B cell (primary cell): ENCODE measurements at regions not wholly inside any gene's neighbourhood (a gene's known extent, or its start where the extent isn't known, plus 50 kb on each side); places are given as distances from the start of the nearest gene placed in this dataset.

Source experiments
- ATAC-seq: fragments of 200-7000 bp; cut with Tn5 transposase; one replicate; pipeline ENCODE4 v1.10.0; 2021; ENCODE audit warnings: low read depth, mild to moderate bottlenecking, moderate number of reproducible peaks, moderate library complexity
- CTCF ChIA-PET: fragments of 350-600 bp; sonication (Branson Sonifier 250); formaldehyde crosslinking; loops from one replicate; lab custom pipeline; 2021; ENCODE audit warnings: antibody characterized with exemption, inconsistent platforms; lab: Charles Lee
- POLR2A ChIA-PET: fragments of 350-600 bp; sonication (Branson Sonifier 250); formaldehyde crosslinking; loops from one replicate; lab custom pipeline; 2021; ENCODE audit warnings: antibody characterized with exemption; lab: Charles Lee
- DNase-seq: peaks from one replicate; pipeline ENCODE4 v3.0.0; 2013
- H2AFZ ChIP-seq: 2 replicates; pipeline ENCODE4 v1.6.1; 2012; ENCODE audit warnings: mild to moderate bottlenecking, low read depth, low read length; ENCODE audit not compliant: insufficient read depth, poor library complexity, severe bottlenecking
- H3K27ac ChIP-seq, 2 donors: 1 replicate in 1 of 2; 2 replicates in 1 of 2; pipeline ENCODE4 v1.5.1; 2012 to 2013; ENCODE audit warnings: low read length in 2 of 2, mild to moderate bottlenecking in 2 of 2, moderate library complexity in 1 of 2
- H3K27me3 ChIP-seq, 4 experiments: fragments of 200-600 bp in 1 of 4; sonication (generic) in 1 of 4; replicated peaks in 1 of 4; 1 replicate in 2 of 4; 2 replicates in 2 of 4; pipeline versions ENCODE4 v1.6.1 to v1.7.0; 2013 to 2016; ENCODE audit warnings: low read length in 3 of 4, mild to moderate bottlenecking in 2 of 4, mixed read lengths in 1 of 4, moderate library complexity in 1 of 4; ENCODE audit not compliant: insufficient read depth in 4 of 4, control insufficient read depth in 3 of 4; ENCODE audit errors: control extremely low read depth in 1 of 4
- H3K36me3 ChIP-seq, 2 experiments: replicated peaks in 1 of 2; 1 replicate in 1 of 2; 2 replicates in 1 of 2; pipeline versions ENCODE4 v1.6.1 to v1.7.1; 2013; ENCODE audit warnings: low read length in 1 of 2; ENCODE audit not compliant: insufficient read depth in 2 of 2, control insufficient read depth in 1 of 2; ENCODE audit errors: control extremely low read depth in 1 of 2, extremely low read depth in 1 of 2
- H3K4me1 ChIP-seq, 2 donors: fragments of 200-600 bp in 1 of 2; sonication (generic) in 1 of 2; 1 replicate in 1 of 2; 2 replicates in 1 of 2; pipeline versions ENCODE4 v1.5.1 to v1.6.1; 2013 to 2017; ENCODE audit warnings: low read length in 2 of 2; ENCODE audit not compliant: control insufficient read depth in 2 of 2, insufficient read depth in 2 of 2
- H3K4me2 ChIP-seq: replicated peaks from 2 replicates; pipeline ENCODE3; 2012; ENCODE audit warnings: mild to moderate bottlenecking, low read depth, low read length; ENCODE audit not compliant: poor library complexity, severe bottlenecking
- H3K4me3 ChIP-seq, 5 experiments: fragments of 200-600 bp in 1 of 5; sonication (generic) in 1 of 5; 1 replicate in 3 of 5; 2 replicates in 2 of 5; pipeline versions ENCODE4 v1.5.1 to v1.7.0; 2011 to 2016; ENCODE audit warnings: low read length in 4 of 5, mild to moderate bottlenecking in 4 of 5, low read depth in 2 of 5, control low read depth in 1 of 5, moderate library complexity in 1 of 5; ENCODE audit not compliant: insufficient read depth in 1 of 5; ENCODE audit errors: control extremely low read depth in 1 of 5, extremely low read depth in 1 of 5
- H3K79me2 ChIP-seq: fragments of 200-600 bp; sonication (generic); one replicate; pipeline ENCODE4 v1.6.0; 2016; ENCODE audit warnings: low read length; ENCODE audit not compliant: control insufficient read depth, insufficient read depth
- H3K9ac ChIP-seq: fragments of 200-600 bp; sonication (generic); 2 replicates; pipeline ENCODE4 v1.6.1; 2017; ENCODE audit warnings: mild to moderate bottlenecking, low read length, moderate library complexity
- H3K9me3 ChIP-seq, 3 donors: one replicate each; pipeline versions ENCODE4 v1.6.1 to v1.7.1; 2013; ENCODE audit warnings: low read length in 2 of 3; ENCODE audit not compliant: control insufficient read depth in 2 of 3, insufficient read depth in 1 of 3; ENCODE audit errors: control extremely low read depth in 1 of 3
- H4K20me1 ChIP-seq: 2 replicates; pipeline ENCODE4 v1.6.0; 2012; ENCODE audit warnings: mild to moderate bottlenecking, low read length; ENCODE audit not compliant: insufficient read depth, control insufficient read depth, poor library complexity, severe bottlenecking
- H3K27ac Mint-ChIP-seq: one replicate; pipeline ENCODE4 v1.8.0; 2021; ENCODE audit warnings: mixed read lengths
- H3K27me3 Mint-ChIP-seq: one replicate; pipeline ENCODE4 v1.8.0; 2021; ENCODE audit warnings: mixed read lengths
- H3K4me1 Mint-ChIP-seq: one replicate; pipeline ENCODE4 v1.8.0; 2021; ENCODE audit warnings: mixed read lengths
- H3K4me3 Mint-ChIP-seq: one replicate; pipeline ENCODE4 v1.8.0; 2021; ENCODE audit warnings: mixed read lengths
- H3K9me3 Mint-ChIP-seq: one replicate; pipeline ENCODE4 v1.8.0; 2022; ENCODE audit warnings: mixed read lengths; ENCODE audit not compliant: insufficient read depth
- EZH2 ChIP-seq: IDR thresholded peaks from 2 replicates; pipeline ENCODE4 v1.6.1; 2012; ENCODE audit warnings: borderline replicate concordance, low read depth, mild to moderate bottlenecking, moderate library complexity, low read length; ENCODE audit not compliant: insufficient read depth, poor library complexity, severe bottlenecking
- WGBS: methylation state at CpG from one replicate; pipeline ENCODE4 v1.1.5; 2013; ENCODE audit warnings: missing lambda C conversion rate; ENCODE audit not compliant: insufficient coverage; 5-methylcytosine and 5-hydroxymethylcytosine counted together
- intact Hi-C: fragments of 100-400 bp; cut with micrococcal nuclease; formaldehyde crosslinking; loops from one replicate; pipeline ENCODE4 v1.10.0; 2022
- TF ChIP-seq, protein P1 (sequence below): fragments of 200-600 bp; IDR thresholded peaks from one replicate; pipeline ENCODE4 v1.8.0; 2022; ENCODE audit warnings: antibody characterized with exemption, mild to moderate bottlenecking

DNA sequence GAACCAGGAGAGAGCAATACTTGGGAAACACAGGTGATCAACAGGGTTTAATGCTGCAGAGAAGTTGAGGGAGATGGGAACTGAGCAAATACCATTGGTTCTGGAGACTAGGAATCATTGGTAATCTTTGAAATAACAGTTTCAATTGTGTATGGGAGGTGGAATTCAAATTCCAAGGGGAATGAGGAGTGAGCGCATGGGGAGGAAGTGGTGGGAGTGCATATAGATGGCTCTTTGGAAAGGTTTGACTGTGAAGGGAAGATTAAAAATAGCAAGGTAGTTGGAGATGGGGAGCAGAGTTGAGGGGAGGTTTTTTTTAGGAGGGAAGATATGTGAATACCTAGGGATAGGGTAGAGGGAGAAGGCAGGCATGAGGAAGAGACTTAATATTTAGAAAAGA is 51.1 kb upstream of the ROPN1 start:
- Histone ChIP-seq H3K79me2 (no peaks in the 10 kb centered on the region), H3K4me3 (no peak overlapping the region), H3K27me3 (peaks cover 0 to 31% (median 8%) of the 10 kb centered on the region in 4 experiments), H3K27ac (no peak overlapping the region), H4K20me1 (no peaks in the 10 kb centered on the region), H2AFZ (no peak overlapping the region), H3K9ac (no peak overlapping the region), H3K4me1 (no peaks in the 10 kb centered on the region), H3K4me2 (no peak overlapping the region), H3K9me3 (no peaks in the 10 kb centered on the region), H3K36me3 (no peaks in the 10 kb centered on the region)
- peaks cover 12% of the 10 kb centered on the region for H3K27me3 Mint-ChIP-seq
- POLR2A ChIA-PET = no interaction called here
- H3K9me3 Mint-ChIP-seq = no peaks in the 10 kb centered on the region
- no peaks in the 10 kb centered on the region for H3K4me1 Mint-ChIP-seq
- no peak for TF ChIP-seq EZH2
- TF ChIP-seq, protein P1, sequence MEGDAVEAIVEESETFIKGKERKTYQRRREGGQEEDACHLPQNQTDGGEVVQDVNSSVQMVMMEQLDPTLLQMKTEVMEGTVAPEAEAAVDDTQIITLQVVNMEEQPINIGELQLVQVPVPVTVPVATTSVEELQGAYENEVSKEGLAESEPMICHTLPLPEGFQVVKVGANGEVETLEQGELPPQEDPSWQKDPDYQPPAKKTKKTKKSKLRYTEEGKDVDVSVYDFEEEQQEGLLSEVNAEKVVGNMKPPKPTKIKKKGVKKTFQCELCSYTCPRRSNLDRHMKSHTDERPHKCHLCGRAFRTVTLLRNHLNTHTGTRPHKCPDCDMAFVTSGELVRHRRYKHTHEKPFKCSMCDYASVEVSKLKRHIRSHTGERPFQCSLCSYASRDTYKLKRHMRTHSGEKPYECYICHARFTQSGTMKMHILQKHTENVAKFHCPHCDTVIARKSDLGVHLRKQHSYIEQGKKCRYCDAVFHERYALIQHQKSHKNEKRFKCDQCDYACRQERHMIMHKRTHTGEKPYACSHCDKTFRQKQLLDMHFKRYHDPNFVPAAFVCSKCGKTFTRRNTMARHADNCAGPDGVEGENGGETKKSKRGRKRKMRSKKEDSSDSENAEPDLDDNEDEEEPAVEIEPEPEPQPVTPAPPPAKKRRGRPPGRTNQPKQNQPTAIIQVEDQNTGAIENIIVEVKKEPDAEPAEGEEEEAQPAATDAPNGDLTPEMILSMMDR = no peak
- intact Hi-C loops = no loop called here
- no peak for ATAC-seq
- H3K4me3 Mint-ChIP-seq = no peak overlapping the region
- CTCF ChIA-PET = interaction anchor here (2.2 kb wide), 1 partner anchor 10 kb away, joined by 8 read pairs; the partner anchor contains the start of gene KALRN
- no peak for DNase-seq
- WGBS = 93% methylated on average over 1 of the region's 1 CpG
- H3K27ac Mint-ChIP-seq = no peak overlapping the region

DNA sequence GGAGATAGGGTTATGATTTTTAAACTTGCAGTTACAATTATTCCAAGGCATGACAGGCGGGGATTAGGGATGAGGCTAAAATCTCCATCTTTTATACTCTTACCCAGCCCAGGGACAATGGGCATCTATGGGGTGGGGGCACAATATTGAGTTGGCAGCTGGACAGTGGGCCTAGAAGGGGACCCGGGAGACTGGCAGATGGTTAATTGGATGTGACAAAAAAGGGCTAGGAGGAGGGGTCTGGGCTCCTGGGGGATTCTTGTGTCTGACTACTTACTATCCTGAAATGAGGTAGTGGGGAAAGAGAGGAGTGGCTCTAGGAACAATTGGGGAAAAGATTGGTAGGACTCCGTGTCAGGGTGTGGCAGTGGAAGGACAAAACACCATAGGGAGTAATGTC is 53.0 kb upstream of the ROPN1 start:
- CTCF ChIA-PET = no interaction called here
- intact Hi-C loops = no loop called here
- H3K4me3 Mint-ChIP-seq = no peak overlapping the region

More for the DNA sequence above, 53.0 kb upstream of the ROPN1 start:
- Histone ChIP-seq H3K27me3 (peaks cover 0 to 26% (median 6%) of the 10 kb centered on the region in 4 experiments), H3K4me2 (no peak overlapping the region), H3K27ac (no peak overlapping the region), H3K79me2 (no peaks in the 10 kb centered on the region), H3K36me3 (no peaks in the 10 kb centered on the region), H3K9me3 (no peaks in the 10 kb centered on the region), H4K20me1 (no peaks in the 10 kb centered on the region), H3K4me3 (no peak overlapping the region), H3K4me1 (no peaks in the 10 kb centered on the region), H3K9ac (no peak overlapping the region), H2AFZ (no peak overlapping the region)
- Mint-ChIP-seq H3K27me3 (peaks cover 17% of the 10 kb centered on the region), H3K4me1 (no peaks in the 10 kb centered on the region), H3K9me3 (no peaks in the 10 kb centered on the region), H3K27ac (no peak overlapping the region)
- TF ChIP-seq EZH2 = no peak
- TF ChIP-seq, protein P1 = no peak
- DNase-seq (no peak), ATAC-seq (no peak)
- WGBS = 80% methylated on average over 1 of the region's 3 CpGs
- POLR2A ChIA-PET = no interaction called here
